Stimulated activated CD8-positive, alpha-beta memory T cell treated with anti-CD3 and anti-CD28 coated beads, Interleukin-12 subunit alpha, Interleukin-12 subunit beta, amount 100 ng/mL, for 4 hours (primary cell): ENCODE measurements at regions not wholly inside any gene's neighbourhood (a gene's known extent, or its start where the extent isn't known, plus 50 kb on each side); places are given as distances from the start of the nearest gene placed in this dataset.
"Not testable (repeated sequence)": the region's sequence is repeated elsewhere in the genome, so short reads cannot be mapped to it uniquely, and the experiment has no call there.

Source experiments
- DNase-seq: peaks from one replicate; pipeline ENCODE4 v3.0.0-alpha.2; 2020; ENCODE audit warnings: low read depth

DNA sequence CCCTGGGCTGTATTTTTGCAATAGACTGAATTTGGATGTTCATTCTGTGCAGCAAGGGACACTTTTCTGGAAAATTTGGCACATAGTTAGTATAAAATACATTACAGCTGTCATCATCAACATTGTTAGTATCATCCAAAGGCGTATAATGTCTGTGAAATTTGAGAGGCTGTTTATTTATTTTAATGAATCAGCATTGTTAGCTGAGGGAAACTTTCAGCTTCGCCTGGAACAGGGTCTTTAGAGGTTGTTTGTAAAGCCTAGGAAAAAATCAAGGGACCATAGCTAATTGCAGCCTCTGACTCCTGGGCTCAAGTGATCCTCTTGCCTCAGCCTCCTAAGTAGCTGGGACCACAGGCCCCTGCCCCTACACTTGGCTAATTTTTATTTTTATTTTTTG is 106.8 kb upstream of the USP24 start:
- no peak for DNase-seq

DNA sequence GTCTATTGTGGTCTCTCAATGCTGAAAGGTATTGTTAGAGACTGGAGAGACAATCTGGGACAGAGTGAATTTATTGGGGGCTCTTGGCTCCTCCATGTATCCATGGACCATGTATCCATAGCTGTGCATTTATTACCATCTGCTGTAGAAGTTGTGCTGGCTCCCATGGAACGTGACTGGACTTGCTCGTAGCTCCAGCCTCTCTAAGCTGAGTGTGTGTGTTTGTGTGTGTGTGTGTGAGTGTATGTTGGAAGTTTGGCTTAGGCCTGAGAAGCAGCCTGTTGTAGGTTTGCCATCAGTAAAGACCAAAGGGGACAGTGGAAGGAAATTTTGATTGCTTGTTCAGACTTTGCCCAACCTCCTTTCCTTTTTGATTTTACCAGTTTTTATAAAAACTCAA is 105.7 kb upstream of the USP24 start:
- no peak for DNase-seq

DNA sequence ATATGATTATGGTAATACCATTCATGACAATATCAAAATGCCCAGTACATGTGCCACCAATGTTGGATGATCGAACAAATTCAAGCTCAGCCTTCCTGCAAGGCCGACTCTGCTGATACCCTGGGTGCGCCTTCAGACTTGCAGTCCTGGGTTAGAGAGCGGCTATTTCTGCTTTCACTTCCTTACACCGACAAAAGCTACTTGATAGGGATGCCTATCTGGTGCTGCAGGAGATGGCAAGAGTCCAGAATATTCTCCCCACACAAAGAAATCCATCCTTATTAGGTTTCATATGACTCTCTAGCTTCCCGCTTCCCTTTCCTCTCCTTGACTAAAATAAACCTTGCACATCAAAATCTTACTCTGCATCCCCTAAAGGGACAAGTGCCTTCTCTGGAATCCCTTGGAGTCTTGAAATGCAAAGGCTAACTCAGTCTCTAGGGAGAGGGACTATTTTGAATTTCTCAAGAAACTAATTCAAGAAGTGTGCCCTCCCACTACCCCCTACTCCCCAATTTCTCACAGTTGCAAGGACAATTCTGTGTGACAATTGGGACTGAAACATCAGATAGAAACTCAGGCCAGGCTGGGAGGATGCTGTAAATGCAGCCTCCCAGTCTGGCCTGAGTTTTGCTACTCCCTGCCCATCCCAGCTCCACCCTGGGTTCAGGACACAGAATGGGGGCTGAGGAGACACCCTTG is 103.1 kb upstream of the USP24 start:
- DNase-seq, result no peak

DNA sequence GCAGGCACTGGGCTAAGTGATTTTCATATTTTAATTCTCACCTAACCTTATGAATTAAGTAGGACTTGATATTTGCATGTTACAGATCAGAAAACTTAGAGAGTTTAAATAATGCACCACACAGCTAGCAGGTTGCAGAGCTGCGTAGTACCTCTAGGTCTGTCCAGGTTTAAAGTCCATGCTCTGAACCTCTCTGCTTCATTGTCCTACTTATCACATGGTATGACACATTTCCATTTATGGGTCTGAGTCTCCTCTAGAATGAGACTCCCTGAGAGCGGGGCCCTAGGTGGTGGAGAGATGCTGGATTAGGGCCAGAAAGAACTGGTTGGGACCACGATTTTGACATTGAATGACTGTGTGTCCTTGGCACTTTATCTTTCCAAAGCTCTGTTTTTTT is 102.5 kb upstream of the USP24 start:
- no peak for DNase-seq

DNA sequence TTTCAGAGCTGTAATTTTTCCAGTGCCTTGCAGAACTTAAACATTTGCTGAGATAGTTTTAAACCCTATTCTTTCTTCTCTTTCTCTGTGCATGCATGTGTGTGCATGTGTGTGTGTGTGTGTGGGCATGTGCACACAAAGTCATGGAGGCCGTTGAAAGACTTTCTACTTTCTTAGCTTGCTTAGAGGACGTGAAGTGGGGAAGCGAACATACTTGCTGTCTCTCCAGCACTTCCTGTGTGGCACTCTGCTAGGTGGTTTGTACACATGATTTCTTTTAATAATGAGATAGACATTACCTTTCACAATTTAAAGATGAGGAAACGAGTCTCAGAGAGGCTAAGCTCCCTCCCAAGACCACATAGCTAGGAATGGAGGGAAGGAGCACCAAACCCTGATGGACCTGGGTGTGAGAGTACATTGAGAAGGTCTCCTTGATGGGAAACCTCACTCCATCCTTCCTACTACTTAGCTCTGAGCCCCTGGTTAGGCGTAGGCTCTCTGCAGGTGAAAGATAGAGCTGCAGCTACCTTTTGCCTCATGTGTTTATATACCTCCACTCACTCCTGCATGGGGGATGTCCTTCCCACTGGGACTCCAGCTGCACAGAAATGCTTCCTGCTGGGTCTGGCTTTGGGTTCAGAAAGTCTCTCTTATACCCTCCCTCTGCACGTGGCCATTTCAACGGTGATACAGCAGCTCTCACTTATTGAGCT is 101.9 kb upstream of the USP24 start:
- no peak for DNase-seq

DNA sequence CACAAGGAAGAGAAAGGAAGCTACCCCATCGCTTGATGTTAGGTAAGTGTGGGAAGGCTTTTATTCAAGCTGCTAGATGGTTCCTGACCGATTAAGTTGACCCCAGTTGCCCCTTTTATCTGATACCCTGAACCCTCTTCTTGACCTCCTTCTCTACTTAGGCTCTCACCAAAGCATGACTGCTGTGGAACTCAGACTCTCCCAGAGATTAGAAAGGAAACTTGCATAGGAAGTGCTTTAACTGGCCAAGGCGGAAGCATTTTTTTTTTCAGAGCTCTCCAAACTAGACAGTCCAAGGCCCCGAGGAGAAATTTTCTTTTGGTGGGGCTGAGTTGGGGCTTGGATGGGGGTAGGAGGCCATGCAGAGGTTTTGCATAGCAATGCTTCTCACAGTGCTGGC is 101.3 kb upstream of the USP24 start:
- DNase-seq, result no peak

DNA sequence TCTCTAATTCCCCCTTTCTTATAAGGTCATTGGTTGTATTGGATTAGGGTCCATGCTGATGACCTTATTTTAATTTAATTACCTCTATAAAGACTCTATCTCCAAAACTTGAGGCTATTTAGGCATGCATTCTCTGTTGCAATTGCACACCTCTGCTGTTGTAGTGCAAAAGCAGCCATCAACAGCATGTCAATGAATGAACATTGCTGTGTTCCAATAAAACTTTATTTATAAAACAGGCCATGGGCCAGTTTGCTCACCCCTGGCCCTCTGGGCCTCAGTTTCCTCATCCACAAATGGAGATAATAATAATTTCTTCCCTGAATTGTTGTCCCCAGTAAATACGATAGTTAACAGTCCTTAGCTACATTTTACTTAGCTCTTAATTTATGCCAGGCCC is 100.4 kb upstream of the USP24 start:
- DNase-seq, result no peak

DNA sequence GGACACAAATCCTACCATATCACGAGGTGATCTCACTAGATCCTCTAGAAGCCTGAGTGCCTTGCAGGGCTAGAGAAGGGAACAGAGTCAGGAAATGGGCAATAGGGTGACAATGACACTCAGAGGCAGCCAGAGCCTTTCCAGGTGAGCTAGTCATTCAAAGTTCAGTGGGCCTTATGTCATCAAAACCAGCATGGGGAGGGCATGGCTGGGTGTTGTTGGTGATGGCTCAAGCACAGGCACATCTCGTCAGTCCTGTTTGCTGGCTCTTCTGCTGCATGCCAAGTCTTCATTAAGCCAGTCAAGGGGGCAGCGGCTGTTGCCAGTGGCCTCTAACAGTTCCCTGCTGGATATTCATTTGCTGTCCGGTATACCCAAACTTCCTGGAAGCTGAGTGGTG is 99.6 kb upstream of the USP24 start:
- no peak for DNase-seq

DNA sequence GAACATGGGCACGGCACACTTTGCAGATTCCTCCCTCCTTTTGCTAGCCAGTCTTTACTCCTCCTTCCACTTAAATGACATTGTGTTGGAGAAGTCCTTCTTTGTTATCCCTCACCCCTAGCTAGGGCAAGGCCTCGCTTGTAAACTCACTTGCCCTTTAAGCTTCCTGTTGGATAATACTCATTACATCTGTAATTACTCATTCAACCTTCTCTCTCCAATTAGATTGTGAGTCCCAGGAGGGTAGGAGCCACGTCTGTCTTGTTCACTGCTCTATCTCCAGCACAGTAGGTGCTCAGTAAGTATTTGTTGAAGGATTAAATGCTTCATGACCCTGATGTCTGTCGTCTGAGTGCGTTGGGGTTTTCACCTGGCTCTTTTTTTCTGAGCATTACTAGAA is 98.7 kb upstream of the USP24 start:
- no peak for DNase-seq

DNA sequence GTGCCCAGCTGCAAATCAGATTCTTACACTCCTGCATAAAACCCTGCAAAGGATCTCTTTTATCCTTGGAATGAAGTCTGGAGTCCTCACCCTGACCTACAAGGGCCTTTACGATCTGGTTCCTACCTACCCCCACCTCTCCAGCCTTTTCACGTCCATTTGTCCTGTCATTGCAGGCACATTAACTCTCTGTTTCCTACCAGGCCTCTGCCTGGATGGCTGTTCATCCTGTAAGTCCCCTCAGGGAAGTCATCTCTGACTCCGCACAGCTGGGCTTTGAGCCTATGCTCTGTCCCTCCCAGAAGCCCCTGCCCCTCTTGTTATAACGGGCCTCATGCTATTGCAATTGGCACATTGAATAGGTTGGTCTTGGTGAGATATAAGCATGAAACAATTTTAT is 96.8 kb upstream of the USP24 start:
- DNase-seq, result no peak

DNA sequence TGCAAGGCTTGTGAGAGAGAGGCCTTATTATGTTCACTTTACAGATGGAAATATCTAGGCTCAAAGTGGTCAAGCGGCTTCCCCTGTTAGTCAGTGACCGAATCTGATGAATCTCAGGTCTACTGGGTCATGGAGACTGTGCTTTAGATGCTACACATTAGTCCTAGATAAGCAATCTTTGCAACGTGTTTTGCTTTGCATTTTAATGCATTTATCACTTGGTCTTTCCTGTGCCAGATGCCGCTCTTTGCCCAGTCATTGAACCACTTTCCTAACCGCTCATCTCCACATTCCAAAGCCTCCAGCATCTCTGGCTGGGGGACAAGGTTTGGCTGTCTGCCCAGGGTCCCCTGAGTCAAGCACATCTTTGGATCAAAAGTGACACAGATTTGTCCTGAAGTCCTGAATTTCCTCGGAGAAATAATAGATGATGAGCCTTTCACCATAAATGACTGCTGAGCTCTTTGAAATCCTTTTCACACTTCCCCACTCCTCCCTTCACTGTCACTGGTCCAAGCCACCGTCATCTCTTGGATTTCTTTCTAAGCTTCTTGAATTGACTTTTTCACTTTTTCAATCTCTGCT is 96.0 kb upstream of the USP24 start:
- DNase-seq, result no peak

DNA sequence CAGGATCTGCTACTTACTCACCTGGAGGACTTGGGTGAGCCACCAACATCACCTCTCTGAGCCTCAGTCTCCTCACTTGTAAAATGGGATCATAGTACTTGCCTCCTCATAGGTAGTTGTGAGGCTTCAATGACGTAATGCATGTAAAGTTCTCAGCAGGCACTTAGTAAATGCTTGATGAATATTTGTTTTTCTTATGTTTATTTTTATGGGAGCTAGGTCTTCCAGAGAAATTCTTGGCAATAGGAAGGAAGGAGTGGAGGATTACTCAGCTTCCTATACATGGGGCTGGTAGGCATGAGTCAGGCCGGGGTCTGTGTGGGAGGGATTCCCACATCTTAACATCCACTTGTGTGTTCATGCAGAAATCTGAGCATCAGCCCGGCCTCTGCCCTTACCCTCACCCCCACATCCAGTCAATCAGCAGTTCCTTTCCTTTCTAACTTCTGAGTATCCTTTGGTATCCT is 95.4 kb upstream of the USP24 start:
- no peak for DNase-seq

DNA sequence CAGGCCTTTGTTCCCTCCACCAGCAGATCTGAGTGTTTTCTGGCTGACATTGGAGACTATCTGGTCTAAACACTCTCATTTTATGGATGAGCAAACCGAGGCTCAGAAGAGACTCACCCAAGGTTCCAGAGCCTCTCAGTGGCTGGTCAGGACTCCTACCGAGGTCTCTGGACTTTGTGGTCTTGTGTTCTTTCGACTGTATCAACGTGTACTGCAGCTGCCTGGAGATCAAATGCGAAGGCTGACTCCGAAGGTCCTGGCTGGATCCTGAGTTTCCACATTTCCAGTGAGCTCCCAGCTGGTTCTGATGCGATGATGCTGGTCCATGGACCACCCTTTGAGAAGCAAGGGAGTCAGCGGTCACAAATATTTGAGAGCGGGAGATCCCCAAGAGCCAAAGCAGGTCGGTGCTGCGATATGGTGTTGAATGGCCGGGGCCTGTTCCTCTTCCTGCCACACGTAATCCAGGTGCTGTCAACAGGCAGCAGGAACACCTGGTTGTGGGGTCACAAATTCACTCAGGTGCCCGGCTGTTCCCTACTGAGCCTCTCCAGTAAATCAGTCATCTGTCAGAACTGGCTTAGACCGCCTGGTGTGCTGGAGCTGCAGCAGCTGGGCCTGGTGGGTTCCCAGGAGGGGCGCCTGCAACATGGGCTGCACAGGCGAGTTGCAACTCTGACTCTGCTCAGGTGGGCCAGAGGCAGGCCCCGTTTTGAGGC is 94.8 kb upstream of the USP24 start:
- no peak for DNase-seq

DNA sequence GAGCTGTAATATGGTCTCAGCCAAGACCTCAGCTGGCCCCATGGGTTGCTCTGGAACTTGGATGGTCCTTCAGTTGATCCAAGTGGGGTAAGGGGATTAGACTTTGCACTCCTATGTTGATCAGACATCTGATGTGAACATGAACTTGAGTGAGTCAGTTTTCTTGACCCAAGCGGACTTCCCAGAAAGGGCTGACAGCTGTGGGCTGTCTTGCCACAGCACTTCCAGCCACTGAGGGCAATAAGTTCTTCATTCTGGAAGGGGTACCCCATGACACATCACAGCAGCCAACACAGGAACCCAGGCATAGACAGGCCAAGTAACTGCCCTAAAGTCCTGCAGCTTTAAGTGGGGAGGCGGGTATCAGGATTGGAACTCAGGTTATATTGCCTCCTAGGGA is 93.9 kb upstream of the USP24 start:
- DNase-seq, result no peak

DNA sequence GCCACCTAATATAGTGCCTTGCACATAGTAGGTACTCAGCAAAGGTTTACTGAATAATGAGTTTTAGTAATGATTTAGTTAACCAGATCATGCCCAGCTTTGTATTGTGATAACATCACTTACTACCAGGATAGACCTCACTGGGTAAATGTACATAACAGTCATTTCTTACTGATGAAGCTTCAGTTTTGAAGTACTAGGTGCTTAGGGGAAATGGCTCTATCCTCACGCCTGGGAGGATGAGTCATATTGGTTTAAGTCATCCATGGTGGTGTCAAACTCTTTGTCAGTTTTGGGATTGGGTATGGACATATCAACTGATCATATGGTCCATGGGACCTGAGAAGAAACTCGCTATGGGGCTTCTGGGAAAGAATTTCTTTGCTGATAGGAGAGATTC is 90.6 kb upstream of the USP24 start:
- DNase-seq, result no peak

DNA sequence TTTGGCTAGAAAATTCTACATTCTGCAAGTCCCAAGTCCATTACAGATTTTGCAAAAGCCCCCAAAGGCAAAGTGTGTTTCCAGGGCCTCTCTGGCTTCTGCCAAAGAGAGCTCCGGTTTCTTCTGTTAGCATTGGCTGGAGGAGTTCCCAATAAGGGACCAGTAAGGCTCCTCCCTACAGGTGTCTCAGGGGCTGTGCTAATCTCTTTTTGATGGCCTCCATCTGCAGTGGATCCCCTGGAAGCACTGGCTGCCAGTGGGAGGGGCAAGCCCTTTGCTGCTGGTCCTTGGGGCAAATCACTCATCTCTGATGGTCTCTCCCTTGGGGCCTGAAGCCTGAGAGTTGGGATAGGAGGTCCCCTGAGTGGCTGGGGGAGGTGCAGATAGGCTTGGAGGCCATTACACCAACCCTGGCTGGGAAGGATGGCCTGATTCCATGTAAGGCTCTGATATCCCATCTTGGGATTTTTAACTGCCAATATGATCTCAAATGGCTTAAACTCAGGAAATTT is 89.1 kb upstream of the USP24 start:
- no peak for DNase-seq

DNA sequence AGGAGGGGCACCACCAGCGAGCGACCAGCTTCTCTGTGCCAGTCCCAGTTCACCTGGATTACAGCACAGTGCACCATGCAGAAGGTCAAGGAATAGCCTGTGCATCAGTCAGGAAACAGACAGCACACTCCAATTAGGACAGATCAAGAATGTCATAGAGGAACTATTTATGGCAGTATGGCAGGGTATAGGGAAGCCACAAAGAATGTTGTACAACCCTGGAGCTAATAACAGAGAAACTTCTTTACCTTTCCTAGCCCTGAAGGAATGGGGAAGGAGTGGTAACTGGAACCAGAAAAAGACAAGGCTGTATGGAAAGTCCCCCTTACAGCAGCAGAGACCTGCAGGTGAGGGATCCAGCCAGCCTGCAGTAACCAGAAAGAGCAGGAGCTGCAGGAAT is 87.8 kb upstream of the USP24 start:
- DNase-seq, result no peak

DNA sequence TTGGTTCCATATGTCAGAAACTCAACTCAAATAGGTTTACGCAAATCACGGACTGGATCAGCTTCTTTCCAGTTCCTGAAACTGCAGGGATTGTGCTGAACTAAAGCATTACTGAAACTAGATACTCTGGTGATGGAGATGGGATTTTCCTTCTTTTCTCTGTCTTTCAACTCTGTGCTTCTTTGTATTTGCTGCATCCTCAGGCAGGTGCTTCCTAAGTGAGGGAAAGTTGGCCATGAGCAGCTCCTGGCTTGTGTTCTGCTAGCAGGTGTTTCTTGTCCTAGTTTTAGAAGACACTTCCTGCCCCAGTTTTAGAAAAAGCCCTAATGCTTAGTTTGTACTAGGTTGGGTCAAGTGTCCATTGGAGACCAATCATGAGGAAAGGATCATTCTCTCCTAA is 86.7 kb upstream of the USP24 start:
- DNase-seq, result no peak

DNA sequence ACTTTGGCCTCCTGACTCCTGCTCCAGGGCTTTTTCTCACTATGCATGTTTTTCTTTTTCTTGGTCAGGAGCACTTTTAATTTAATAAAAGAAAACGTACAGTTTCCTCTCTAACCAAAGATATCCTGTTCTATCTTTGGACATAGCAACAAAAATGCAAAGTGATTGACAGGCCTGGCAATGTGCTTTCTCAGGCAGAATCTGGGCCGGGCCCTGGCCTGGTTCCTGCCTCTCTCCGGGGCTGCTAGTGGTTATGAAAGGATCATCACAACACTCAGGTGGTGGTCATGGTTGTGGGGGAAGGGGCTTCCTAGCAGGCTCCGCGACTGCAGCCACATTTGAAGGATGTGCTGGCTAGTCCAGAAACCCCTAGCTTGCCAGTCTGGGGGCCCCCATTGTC is 85.8 kb upstream of the USP24 start:
- DNase-seq, result no peak

DNA sequence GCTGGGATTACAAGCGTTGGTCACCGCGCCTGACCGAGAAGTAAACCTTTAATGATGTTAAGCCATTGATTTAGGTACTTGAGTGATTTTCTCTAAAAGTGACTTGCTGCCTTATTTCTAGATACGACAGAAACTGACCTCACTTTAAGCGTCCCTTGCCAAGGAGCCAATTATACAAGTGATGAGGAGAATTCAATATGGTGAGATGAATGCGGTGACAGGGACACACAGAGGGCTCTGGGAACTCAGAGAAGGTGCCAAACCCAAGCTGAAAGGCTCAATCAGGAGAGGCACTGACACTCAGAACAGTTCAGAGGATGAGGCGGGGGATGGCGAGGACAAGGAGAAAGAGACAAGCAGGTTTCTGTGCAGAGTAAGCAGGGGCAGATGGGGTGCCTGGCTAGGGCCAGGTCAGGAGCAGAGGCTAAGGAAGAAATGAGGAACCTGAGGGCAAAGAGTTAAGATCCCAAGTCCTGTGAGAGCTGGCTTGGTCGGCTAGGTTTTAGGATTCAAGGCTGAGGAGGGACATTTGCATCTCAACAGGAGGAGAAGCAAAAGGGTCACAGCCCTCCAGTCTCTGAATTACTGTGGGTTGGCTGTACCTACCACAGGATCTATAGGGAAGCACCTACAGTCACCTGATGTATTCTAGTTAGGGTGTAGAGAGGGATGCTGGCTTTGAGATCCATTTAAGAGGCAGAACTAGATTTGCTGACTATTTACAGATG is 83.2 kb upstream of the USP24 start:
- DNase-seq, result no peak

DNA sequence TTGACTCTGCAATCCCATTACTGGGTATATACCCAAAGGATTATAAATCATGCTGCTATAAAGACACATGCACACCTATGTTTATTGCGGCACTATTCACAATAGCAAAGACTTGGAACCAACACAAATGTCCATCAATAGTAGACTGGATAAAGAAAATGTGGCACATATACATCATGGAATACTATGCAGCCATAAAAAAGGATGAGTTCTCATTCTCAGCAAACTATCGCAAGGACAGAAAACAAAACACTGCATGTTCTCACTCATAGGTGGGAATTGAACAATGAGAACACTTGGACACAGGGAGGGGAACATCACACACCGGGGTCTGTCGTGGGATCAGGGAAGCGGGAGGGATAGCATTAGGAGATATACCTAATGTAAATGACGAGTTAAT is 81.1 kb upstream of the USP24 start:
- DNase-seq, result not testable (repeated sequence)

DNA sequence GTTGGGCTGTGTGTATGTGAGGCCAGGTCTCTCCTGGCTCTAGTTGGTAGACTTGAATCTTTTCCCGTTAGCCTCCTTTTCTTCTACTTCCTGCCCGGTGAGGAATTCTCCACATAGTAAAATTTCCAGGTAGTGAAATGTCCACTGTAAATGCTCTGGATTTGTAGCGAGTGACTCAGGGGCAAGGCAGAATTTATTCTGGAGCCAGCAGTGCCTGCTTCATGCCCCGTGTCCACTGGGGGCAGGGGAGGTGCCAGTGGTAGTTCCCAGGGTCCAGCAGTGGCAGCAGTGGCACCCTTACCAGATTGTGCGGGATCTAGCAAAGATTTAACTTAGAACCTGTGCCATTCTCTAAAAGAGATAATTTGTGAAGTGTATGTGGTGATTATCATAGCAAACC is 74.5 kb upstream of the USP24 start:
- DNase-seq, result no peak
